PC-3 (cell line): ENCODE measurements at regions not wholly inside any gene's neighbourhood (a gene's known extent, or its start where the extent isn't known, plus 50 kb on each side); places are given as distances from the start of the nearest gene placed in this dataset.

Experiments used
- ATAC-seq: fragments of 200-7000 bp; cut with Tn5 transposase; 2 replicates; pipeline ENCODE4 v1.9.1; 2020; ENCODE audit warnings: mild to moderate bottlenecking, moderate library complexity
- BruUV-seq: library from RNA; stranded (reverse); fragments of 400-500 nt; replicated peaks from 2 replicates; lab custom pipeline; 2021; lab: Mats Ljungman, UMichigan
- CTCF ChIA-PET: fragments of 300-600 bp; sonication (Branson Sonifier 250); formaldehyde crosslinking; loops from one replicate; lab custom pipeline; 2022; ENCODE audit warnings: antibody characterized with exemption; lab: Charles Lee
- POLR2A ChIA-PET: fragments of 300-600 bp; sonication (Branson Sonifier 250); formaldehyde crosslinking; loops from one replicate; lab custom pipeline; 2022; ENCODE audit warnings: antibody characterized with exemption; ENCODE audit not compliant: unreplicated experiment; lab: Charles Lee
- DNase-seq: peaks from one replicate; pipeline ENCODE4 v3.0.0-alpha.2; 2015
- H2AFZ ChIP-seq: fragments of 300-600 bp; sonication (generic); 2 replicates; pipeline ENCODE4 v1.6.0; 2016; ENCODE audit warnings: antibody characterized with exemption, low read length
- H3F3A ChIP-seq: fragments of 300-600 bp; sonication (generic); one replicate; pipeline ENCODE4 v1.6.0; 2017; ENCODE audit warnings: antibody characterized with exemption, low read length, control low read depth, mild to moderate bottlenecking; ENCODE audit not compliant: unreplicated experiment
- H3K27ac ChIP-seq: fragments of 300-600 bp; sonication (generic); 2 replicates; pipeline ENCODE4 v1.5.1; 2016; ENCODE audit warnings: mild to moderate bottlenecking, low read length
- H3K27me3 ChIP-seq: fragments of 300-600 bp; sonication (generic); 2 replicates; pipeline ENCODE4 v1.6.1; 2016; ENCODE audit warnings: low read length, mixed read lengths
- H3K36me3 ChIP-seq: fragments of 300-600 bp; sonication (generic); 2 replicates; pipeline ENCODE4 v1.6.1; 2016; ENCODE audit warnings: low read depth, mixed run types, low read length, mixed read lengths
- H3K4me1 ChIP-seq: fragments of 300-600 bp; sonication (generic); 2 replicates; pipeline ENCODE4 v1.5.1; 2016; ENCODE audit warnings: low read length; ENCODE audit not compliant: insufficient read depth
- H3K4me2 ChIP-seq: fragments of 300-600 bp; sonication (generic); 2 replicates; pipeline ENCODE4 v1.6.0; 2016; ENCODE audit warnings: low read length
- H3K4me3 ChIP-seq: fragments of 300-600 bp; sonication (generic); 2 replicates; pipeline ENCODE4 v1.5.1; 2016; ENCODE audit warnings: mild to moderate bottlenecking, low read length, mixed read lengths
- H3K79me2 ChIP-seq: fragments of 300-600 bp; sonication (generic); 2 replicates; pipeline ENCODE4 v1.6.1; 2017; ENCODE audit warnings: low read length, mixed read lengths
- H3K9ac ChIP-seq: fragments of 300-600 bp; sonication (generic); 2 replicates; pipeline ENCODE4 v1.6.0; 2016; ENCODE audit warnings: mild to moderate bottlenecking, low read length
- H3K9me2 ChIP-seq: fragments of 300-600 bp; sonication (generic); replicated peaks from 2 replicates; pipeline ENCODE4 v1.6.1; 2016; ENCODE audit warnings: mixed run types, low read length, mixed read lengths
- H3K9me3 ChIP-seq: fragments of 300-600 bp; sonication (generic); 2 replicates; pipeline ENCODE4 v1.6.1; 2016; ENCODE audit warnings: low read length, mixed read lengths
- H4K20me1 ChIP-seq: fragments of 300-600 bp; sonication (generic); 2 replicates; pipeline ENCODE4 v1.6.1; 2016; ENCODE audit warnings: low read length, mixed read lengths
- EZH2 ChIP-seq: fragments of 300-600 bp; sonication (generic); IDR thresholded peaks from one replicate; pipeline ENCODE4 v1.6.1; 2017; ENCODE audit warnings: antibody characterized with exemption, mild to moderate bottlenecking, low read length; ENCODE audit not compliant: unreplicated experiment
- EZH2phosphoT487 ChIP-seq: fragments of 300-600 bp; sonication (generic); IDR thresholded peaks from 2 replicates; pipeline ENCODE4 v1.6.1; 2018; ENCODE audit warnings: mild to moderate bottlenecking, antibody characterized with exemption, low read length, borderline replicate concordance
- intact Hi-C: fragments of 100-400 bp; cut with micrococcal nuclease; formaldehyde crosslinking; loops from 2 replicates; pipeline ENCODE4 v1.9.0; 2023
- TF ChIP-seq, protein P1 (sequence below): fragments of 300-600 bp; sonication (generic); conservative IDR thresholded peaks from 2 replicates; pipeline ENCODE4 v1.5.1; 2017; ENCODE audit warnings: antibody characterized with exemption, low read depth, mild to moderate bottlenecking, low read length

- Histone ChIP-seq H3K36me3 (no peaks in the 10 kb centered on the region), H3F3A (no peaks in the 10 kb centered on the region), H3K9me2 (no peaks in the 10 kb centered on the region), H3K4me2 (no peak overlapping the region), H3K79me2 (no peaks in the 10 kb centered on the region), H3K9me3 (no peaks in the 10 kb centered on the region), H3K4me3 (no peak overlapping the region), H4K20me1 (no peaks in the 10 kb centered on the region), H3K27ac (no peak overlapping the region), H3K4me1 (no peaks in the 10 kb centered on the region), H3K27me3 (no peaks in the 10 kb centered on the region), H2AFZ (no peak overlapping the region), H3K9ac (no peak overlapping the region)
- ATAC-seq (no peak), DNase-seq (no peak)
- no TSS peak for BruUV-seq
- intact Hi-C loops, result no loop called here
- ChIA-PET CTCF (no interaction called here), POLR2A (no interaction called here)
- TF ChIP-seq EZH2phosphoT487, result no peak
Observed at GRCh38 chr7:36023033-36023560, 130.0 kb upstream of the EEPD1 start.

DNA sequence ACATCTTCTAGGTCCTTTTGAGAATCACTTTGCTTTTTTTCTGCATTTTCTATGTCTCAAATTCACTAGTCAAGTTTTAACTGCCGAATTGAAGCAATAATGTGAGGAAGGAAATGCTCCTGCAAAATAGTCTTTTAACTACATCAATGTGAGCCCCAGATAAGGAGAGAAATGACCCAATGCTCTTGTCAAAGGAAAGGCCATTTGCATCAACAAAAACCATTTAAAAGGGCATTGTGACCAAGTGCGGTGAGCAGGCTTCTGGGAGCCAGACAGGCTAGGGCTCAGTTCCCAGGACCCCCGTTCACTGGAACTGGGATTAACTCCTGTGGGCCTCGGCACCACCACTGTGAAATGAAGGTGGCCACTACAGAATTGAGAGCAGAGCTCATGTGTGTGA is 127.9 kb upstream of the EEPD1 start:
- Histone ChIP-seq H3K27ac (no peak overlapping the region), H3K9me2 (no peaks in the 10 kb centered on the region), H3K27me3 (no peaks in the 10 kb centered on the region), H3K9me3 (no peaks in the 10 kb centered on the region), H3K79me2 (no peaks in the 10 kb centered on the region), H3F3A (no peaks in the 10 kb centered on the region), H3K9ac (no peak overlapping the region), H3K4me3 (no peak overlapping the region), H2AFZ (no peak overlapping the region), H3K36me3 (no peaks in the 10 kb centered on the region), H4K20me1 (no peaks in the 10 kb centered on the region), H3K4me1 (no peaks in the 10 kb centered on the region), H3K4me2 (no peak overlapping the region)
- ChIA-PET POLR2A (no interaction called here), CTCF (no interaction called here)
- no TSS peak for BruUV-seq
- ATAC-seq, result no peak
- DNase-seq, result no peak
- TF ChIP-seq EZH2phosphoT487, result no peak
- TF ChIP-seq, protein P1, sequence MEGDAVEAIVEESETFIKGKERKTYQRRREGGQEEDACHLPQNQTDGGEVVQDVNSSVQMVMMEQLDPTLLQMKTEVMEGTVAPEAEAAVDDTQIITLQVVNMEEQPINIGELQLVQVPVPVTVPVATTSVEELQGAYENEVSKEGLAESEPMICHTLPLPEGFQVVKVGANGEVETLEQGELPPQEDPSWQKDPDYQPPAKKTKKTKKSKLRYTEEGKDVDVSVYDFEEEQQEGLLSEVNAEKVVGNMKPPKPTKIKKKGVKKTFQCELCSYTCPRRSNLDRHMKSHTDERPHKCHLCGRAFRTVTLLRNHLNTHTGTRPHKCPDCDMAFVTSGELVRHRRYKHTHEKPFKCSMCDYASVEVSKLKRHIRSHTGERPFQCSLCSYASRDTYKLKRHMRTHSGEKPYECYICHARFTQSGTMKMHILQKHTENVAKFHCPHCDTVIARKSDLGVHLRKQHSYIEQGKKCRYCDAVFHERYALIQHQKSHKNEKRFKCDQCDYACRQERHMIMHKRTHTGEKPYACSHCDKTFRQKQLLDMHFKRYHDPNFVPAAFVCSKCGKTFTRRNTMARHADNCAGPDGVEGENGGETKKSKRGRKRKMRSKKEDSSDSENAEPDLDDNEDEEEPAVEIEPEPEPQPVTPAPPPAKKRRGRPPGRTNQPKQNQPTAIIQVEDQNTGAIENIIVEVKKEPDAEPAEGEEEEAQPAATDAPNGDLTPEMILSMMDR, result no peak
- no peak for TF ChIP-seq EZH2
- intact Hi-C loops, result no loop called here

DNA sequence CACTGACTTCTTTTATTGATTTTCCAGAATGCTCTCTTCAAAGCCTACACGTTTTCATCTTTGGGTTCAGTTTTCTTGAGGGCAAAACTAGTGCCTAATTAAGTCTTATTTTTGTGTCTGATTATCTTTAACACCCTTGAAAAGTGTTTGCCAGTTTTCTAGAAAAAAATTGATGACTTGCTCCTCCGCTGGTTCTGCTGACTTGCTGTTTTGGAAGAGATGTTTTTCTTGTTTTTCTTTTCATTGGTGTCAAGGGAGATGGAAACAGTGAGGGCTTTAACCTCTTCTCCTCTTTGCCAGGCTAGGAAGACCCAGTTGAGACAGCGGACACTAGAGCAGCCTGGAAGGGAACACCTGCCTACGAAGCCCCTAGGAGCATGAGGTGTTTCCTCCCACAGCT is 123.7 kb upstream of the EEPD1 start:
- no peak overlapping the region for H3K9ac ChIP-seq
- DNase-seq (no peak), ATAC-seq (no peak)
- ChIA-PET POLR2A (no interaction called here), CTCF (no interaction called here)
- H3K36me3 ChIP-seq, result no peaks in the 10 kb centered on the region
- H3K27me3 ChIP-seq, result no peaks in the 10 kb centered on the region
- H3K4me1 ChIP-seq, result peaks cover 26% of the 10 kb centered on the region
- H4K20me1 ChIP-seq, result no peaks in the 10 kb centered on the region
- H3K4me3 ChIP-seq, result no peak overlapping the region
- no peak overlapping the region for H2AFZ ChIP-seq
- peaks cover 4% of the 10 kb centered on the region for H3F3A ChIP-seq
- no peaks in the 10 kb centered on the region for H3K9me2 ChIP-seq
- no TSS peak for BruUV-seq
- H3K27ac ChIP-seq, result no peak overlapping the region
- H3K9me3 ChIP-seq, result no peaks in the 10 kb centered on the region
- no peaks in the 10 kb centered on the region for H3K79me2 ChIP-seq
- no peak overlapping the region for H3K4me2 ChIP-seq
- TF ChIP-seq EZH2phosphoT487 (no peak), EZH2 (no peak)
- TF ChIP-seq, protein P1, result no peak
- intact Hi-C loops, result no loop called here
